KBM-7 (cell line): ENCODE measurements at regions not wholly inside any gene's neighbourhood (a gene's known extent, or its start where the extent isn't known, plus 50 kb on each side); places are given as distances from the start of the nearest gene placed in this dataset.
"Not testable (repeated sequence)": the region's sequence is repeated elsewhere in the genome, so short reads cannot be mapped to it uniquely, and the experiment has no call there.

Source experiments
- DNase-seq: peaks from one replicate; pipeline ENCODE4 v3.0.0-alpha.2; 2015
- in situ Hi-C: fragments of 300-500 bp; cut with MboI; formaldehyde crosslinking; loops from 2 replicates; pipeline ENCODE4 v1.14.3; 2020; ENCODE audit warnings: low sequenced_read_pairs, low pct_unique_long_range_greater_than_20kb, mixed read lengths

- in situ Hi-C loops, result no loop called here
- DNase-seq, result no peak
Observed at GRCh38 chr10:83754857-83755256, 384.5 kb upstream of the GHITM start.

- DNase-seq, result no peak
- in situ Hi-C loops, result no loop called here
Observed at GRCh38 chr10:83760142-83760541, 379.2 kb upstream of the GHITM start.

- in situ Hi-C loops, result no loop called here
- DNase-seq, result no peak
Observed at GRCh38 chr10:83764666-83765065, 374.6 kb upstream of the GHITM start.

- in situ Hi-C loops, result no loop called here
- DNase-seq, result no peak
Observed at GRCh38 chr10:83765731-83766130, 373.6 kb upstream of the GHITM start.

GRCh38 chr10:83769281-83769820 lies 370.0 kb upstream of the GHITM start:
- DNase-seq, result no peak
- in situ Hi-C loops, result no loop called here

- in situ Hi-C loops, result not testable (repeated sequence)
Observed at GRCh38 chr10:83786701-83787100, 352.6 kb upstream of the GHITM start.

GRCh38 chr10:83801983-83802382 lies 337.3 kb upstream of the GHITM start:
- no peak for DNase-seq
- in situ Hi-C loops, result no loop called here

More at GRCh38 chr10:83786701-83787100, 352.6 kb upstream of the GHITM start:
- not testable (repeated sequence) for DNase-seq

- in situ Hi-C loops, result no loop called here
- no peak for DNase-seq
Observed at GRCh38 chr10:83806717-83807116, 332.6 kb upstream of the GHITM start.

- no peak for DNase-seq
- in situ Hi-C loops, result no loop called here
Observed at GRCh38 chr10:83809001-83809400, 330.3 kb upstream of the GHITM start.

GRCh38 chr10:83816942-83817341 lies 322.4 kb upstream of the GHITM start:
- DNase-seq, result no peak
- in situ Hi-C loops, result no loop called here

GRCh38 chr10:83817797-83818196 lies 321.5 kb upstream of the GHITM start:
- in situ Hi-C loops, result no loop called here
- no peak for DNase-seq

GRCh38 chr10:83819609-83820008 lies 319.7 kb upstream of the GHITM start:
- DNase-seq, result no peak
- in situ Hi-C loops, result no loop called here

GRCh38 chr10:83820033-83820432 lies 319.3 kb upstream of the GHITM start:
- in situ Hi-C loops, result no loop called here
- no peak for DNase-seq

- in situ Hi-C loops, result no loop called here
- DNase-seq, result no peak
Observed at GRCh38 chr10:83824099-83824498, 315.2 kb upstream of the GHITM start.

- DNase-seq, result no peak
- in situ Hi-C loops, result no loop called here
Observed at GRCh38 chr10:83834096-83834495, 305.2 kb upstream of the GHITM start.

GRCh38 chr10:83835945-83836745 lies 303.2 kb upstream of the GHITM start:
- DNase-seq, result no peak
- in situ Hi-C loops, result no loop called here

- in situ Hi-C loops, result no loop called here
- DNase-seq, result no peak
Observed at GRCh38 chr10:83848677-83849076, 290.6 kb upstream of the GHITM start.

GRCh38 chr10:83849150-83849549 lies 290.2 kb upstream of the GHITM start:
- in situ Hi-C loops, result no loop called here
- no peak for DNase-seq

- DNase-seq, result no peak
- in situ Hi-C loops, result no loop called here
Observed at GRCh38 chr10:83852146-83852545, 287.2 kb upstream of the GHITM start.

- in situ Hi-C loops, result no loop called here
- no peak for DNase-seq
Observed at GRCh38 chr10:83862723-83863122, 276.6 kb upstream of the GHITM start.
